HCT116 (cell line): ENCODE measurements at regions not wholly inside any gene's neighbourhood (a gene's known extent, or its start where the extent isn't known, plus 50 kb on each side); places are given as distances from the start of the nearest gene placed in this dataset.

Experiments used
- ATAC-seq: fragments of 200-7000 bp; cut with Tn5 transposase; 2 replicates; pipeline ENCODE4 v1.9.1; 2020; ENCODE audit warnings: mild to moderate bottlenecking, moderate library complexity
- BruUV-seq: library from RNA; stranded (reverse); fragments of 400-500 nt; replicated peaks from 2 replicates; lab custom pipeline; 2021; lab: Mats Ljungman, UMichigan
- CTCF ChIA-PET: fragments of 300-600 bp; sonication (Branson Sonifier 250); formaldehyde crosslinking; loops from one replicate; lab custom pipeline; 2021; ENCODE audit warnings: antibody characterized with exemption; lab: Charles Lee
- POLR2A ChIA-PET: fragments of 300-600, 350-600 bp; sonication (Branson Sonifier 250); formaldehyde crosslinking; loops from one replicate; lab custom pipeline; 2021; ENCODE audit warnings: antibody characterized with exemption; lab: Charles Lee
- RAD21 ChIA-PET, 2 experiments: fragments of 300-600 bp; sonication (Branson Sonifier 250); formaldehyde crosslinking; loops; one replicate each; lab custom pipeline; 2023; ENCODE audit warnings: low total read pairs in 2 of 2; ENCODE audit not compliant: uncharacterized antibody in 2 of 2, unreplicated experiment in 2 of 2, low non-redundant PET in 1 of 2; lab: Charles Lee
- DNase-seq: peaks from one replicate; pipeline ENCODE4 v3.0.0-alpha.2; 2010; ENCODE audit warnings: low read depth, low spot score
- H2AFZ ChIP-seq: fragments of 200-600 bp; shearing (Covaris generic), sonication (generic); 2 replicates; pipeline ENCODE4 v1.6.1; 2017; ENCODE audit warnings: low read depth, mixed run types, mixed read lengths, antibody characterized with exemption, low read length; ENCODE audit not compliant: poor library complexity, severe bottlenecking
- H3K27ac ChIP-seq: 2 replicates; pipeline ENCODE4 v1.5.1; 2012; ENCODE audit warnings: low read depth, low read length
- H3K27me3 ChIP-seq: fragments of 200-600 bp; sonication (generic); 2 replicates; pipeline ENCODE4 v1.6.1; 2016; ENCODE audit warnings: mixed run types, low read length, mixed read lengths; ENCODE audit not compliant: insufficient read depth
- H3K36me3 ChIP-seq, 2 experiments: fragments of 200-500 bp in 1 of 2; fragments of 200-600 bp in 1 of 2; sonication (Bioruptor generic) in 1 of 2; sonication (generic) in 1 of 2; 2 replicates each; pipeline versions ENCODE4 v1.5.1 to v1.6.1; 2014 to 2016; ENCODE audit warnings: low read length in 2 of 2, inconsistent platforms in 1 of 2, mixed read lengths in 1 of 2, mixed run types in 1 of 2; ENCODE audit not compliant: insufficient read depth in 2 of 2, control insufficient read depth in 1 of 2
- H3K4me1 ChIP-seq, 2 experiments: fragments of 200-600 bp in 1 of 2; sonication (generic) in 1 of 2; 2 replicates each; pipeline versions ENCODE4 v1.5.1 to v1.6.1; 2012 to 2017; ENCODE audit warnings: low read length in 2 of 2, inconsistent platforms in 1 of 2, mild to moderate bottlenecking in 1 of 2, mixed read lengths in 1 of 2, mixed run types in 1 of 2, moderate library complexity in 1 of 2; ENCODE audit not compliant: insufficient read depth in 2 of 2, control insufficient read depth in 1 of 2
- H3K4me2 ChIP-seq: fragments of 200-600 bp; sonication (generic); 2 replicates; pipeline ENCODE4 v1.6.1; 2017; ENCODE audit warnings: mixed run types, low read length, mixed read lengths
- H3K4me3 ChIP-seq, 2 experiments: fragments of 200-600 bp in 1 of 2; sonication (generic) in 1 of 2; replicated peaks in 1 of 2; 2 replicates each; pipeline ENCODE4 v1.5.1; 2011 to 2016; ENCODE audit warnings: low read length in 2 of 2, control low read depth in 1 of 2, low read depth in 1 of 2, mild to moderate bottlenecking in 1 of 2, mixed read lengths in 1 of 2, mixed run types in 1 of 2
- H3K79me2 ChIP-seq: fragments of 200-600 bp; sonication (generic); 2 replicates; pipeline ENCODE4 v1.6.1; 2017; ENCODE audit warnings: mild to moderate bottlenecking, mixed run types, low read length, moderate library complexity, mixed read lengths; ENCODE audit not compliant: insufficient read depth
- H3K9ac ChIP-seq: fragments of 200-600 bp; sonication (generic); 2 replicates; pipeline ENCODE4 v1.6.1; 2016; ENCODE audit warnings: low read length, mixed read lengths
- H3K9me2 ChIP-seq: fragments of 200-600 bp; sonication (generic), shearing (Covaris generic); 2 replicates; pipeline ENCODE4 v1.6.1; 2017; ENCODE audit warnings: mixed run types, mild to moderate bottlenecking, moderate library complexity; ENCODE audit not compliant: insufficient read depth
- H3K9me3 ChIP-seq, 2 experiments: fragments of 200-500 bp in 1 of 2; fragments of 200-600 bp in 1 of 2; sonication (Bioruptor generic) in 1 of 2; sonication (generic) in 1 of 2; 2 replicates each; pipeline ENCODE4 v1.6.1; 2014 to 2017; ENCODE audit warnings: low read length in 2 of 2, mixed read lengths in 2 of 2, inconsistent platforms in 1 of 2, low read depth in 1 of 2, mild to moderate bottlenecking in 1 of 2, mixed run types in 1 of 2, moderate library complexity in 1 of 2; ENCODE audit not compliant: control insufficient read depth in 1 of 2, insufficient read depth in 1 of 2
- H4K20me1 ChIP-seq: fragments of 200-600 bp; sonication (generic), shearing (Covaris generic); 2 replicates; pipeline ENCODE4 v1.6.1; 2017; ENCODE audit warnings: mixed run types, mild to moderate bottlenecking, moderate library complexity; ENCODE audit not compliant: insufficient read depth
- ATF3 ChIP-seq: IDR thresholded peaks from 2 replicates; pipeline ENCODE4 v1.6.1; 2012
- CTCF ChIP-seq, 3 experiments: fragments of 200-600 bp in 1 of 3; sonication (generic) in 1 of 3; IDR thresholded peaks in 2 of 3; conservative IDR thresholded peaks in 1 of 3; 2 replicates each; pipeline ENCODE4 v1.5.1; 2012 to 2017; ENCODE audit warnings: low read depth in 2 of 3, low read length in 2 of 3, antibody characterized with exemption in 1 of 3, borderline replicate concordance in 1 of 3, control low read depth in 1 of 3, mild to moderate bottlenecking in 1 of 3, mixed read lengths in 1 of 3, mixed run types in 1 of 3, moderate library complexity in 1 of 3; ENCODE audit not compliant: insufficient read depth in 1 of 3
- EZH2phosphoT487 ChIP-seq: fragments of 200-600 bp; IDR thresholded peaks from 2 replicates; pipeline ENCODE4 v1.6.1; 2018; ENCODE audit warnings: antibody characterized with exemption, borderline replicate concordance
- FOSL1 ChIP-seq: IDR thresholded peaks from 2 replicates; pipeline ENCODE4 v1.6.1; 2012; ENCODE audit warnings: low read depth
- JUND ChIP-seq: IDR thresholded peaks from 2 replicates; pipeline ENCODE4 v1.6.1; 2012
- MAX ChIP-seq: IDR thresholded peaks from 2 replicates; pipeline ENCODE4 v1.6.1; 2012
- REST ChIP-seq: IDR thresholded peaks from 2 replicates; pipeline ENCODE4 v1.6.1; 2012; ENCODE audit warnings: low read depth
- SIN3A ChIP-seq: IDR thresholded peaks from 2 replicates; pipeline ENCODE4 v1.6.1; 2012; ENCODE audit warnings: low read depth
- TCF7L2 ChIP-seq: IDR thresholded peaks from 2 replicates; pipeline ENCODE4 v1.7.0; 2011; ENCODE audit warnings: borderline replicate concordance, inconsistent platforms; ENCODE audit not compliant: insufficient read depth, insufficient read length; ENCODE audit errors: extremely low read depth
- YY1 ChIP-seq: IDR thresholded peaks from 2 replicates; pipeline ENCODE4 v1.6.1; 2011; ENCODE audit warnings: low read length, low read depth, moderate library complexity, mild to moderate bottlenecking; ENCODE audit not compliant: insufficient replicate concordance; ENCODE audit errors: extremely low read depth
- ZBTB33 ChIP-seq: IDR thresholded peaks from 2 replicates; pipeline ENCODE4 v1.6.1; 2011; ENCODE audit warnings: mild to moderate bottlenecking, low read length, moderate library complexity; ENCODE audit not compliant: insufficient replicate concordance; ENCODE audit errors: extremely low read depth
- ZFX ChIP-seq: fragments of 450-650 bp; IDR thresholded peaks from 2 replicates; pipeline ENCODE4 v1.6.1; 2017
- intact Hi-C: fragments of 100-400 bp; cut with micrococcal nuclease; formaldehyde crosslinking; loops from 2 replicates; pipeline ENCODE4 v1.10.0; 2022

GRCh38 chr6:6907286-6907685, 200.5 kb upstream of the RREB1 start:
- TF ChIP-seq FOSL1: no peak
- no peak for TF ChIP-seq ATF3
- TF ChIP-seq TCF7L2: no peak
- TF ChIP-seq JUND: no peak
- TF ChIP-seq ZBTB33: no peak
- TF ChIP-seq CTCF (IDR thresholded peaks at IDR 0.05 in 2 of 3, conservative IDR thresholded peaks at IDR 0.05 in 1 of 3; ENCODE audit: borderline replicate concordance in 1 of 3, insufficient read depth in 1 of 3, low read depth in 2 of 3, low read length in 2 of 3): no peak
- no peak for TF ChIP-seq MAX
- no peak for TF ChIP-seq REST
- no peak for TF ChIP-seq ZFX
- TF ChIP-seq SIN3A: no peak
- TF ChIP-seq EZH2phosphoT487: no peak
- TF ChIP-seq YY1: no peak
- no peak overlapping the region for H3K4me2 ChIP-seq
- intact Hi-C loops: no loop called here
- no peaks in the 10 kb centered on the region for H4K20me1 ChIP-seq
- peaks cover 0 to 3% of the 10 kb centered on the region in 2 experiments; a peak in 1 of 4 replicates for H3K4me1 ChIP-seq
- no peaks in the 10 kb centered on the region for H3K79me2 ChIP-seq
- ATAC-seq (no peak), DNase-seq (no peak)
- H3K9ac ChIP-seq: no peak overlapping the region
- ChIA-PET POLR2A (no interaction called here), RAD21 (no interaction called here), CTCF (no interaction called here)
- no peak overlapping the region for H3K4me3 ChIP-seq
- BruUV-seq: no TSS peak
- H3K9me2 ChIP-seq: no peaks in the 10 kb centered on the region
- H3K36me3 ChIP-seq: no peaks in the 10 kb centered on the region
- H3K9me3 ChIP-seq: no peaks in the 10 kb centered on the region
- no peak overlapping the region for H2AFZ ChIP-seq
- no peak overlapping the region for H3K27ac ChIP-seq
- H3K27me3 ChIP-seq: no peaks in the 10 kb centered on the region
